Liver (tissue), 8 donors: ENCODE measurements at regions not wholly inside any gene's neighbourhood (a gene's known extent, or its start where the extent isn't known, plus 50 kb on each side); places are given as distances from the start of the nearest gene placed in this dataset.

Source experiments
- DNase-seq: peaks from one replicate; pipeline ENCODE4 v3.0.0-alpha.2; 2017; ENCODE audit warnings: low spot score
- H3K27ac ChIP-seq, 2 donors: one replicate each; pipeline ENCODE4 v1.7.0; 2013; ENCODE audit warnings: inconsistent platforms in 2 of 2, low read length in 2 of 2, control low read depth in 1 of 2, low read depth in 1 of 2, mild to moderate bottlenecking in 1 of 2
- H3K27me3 ChIP-seq, 4 donors: one replicate each; pipeline versions ENCODE4 v1.6.1 to v1.7.0; 2013; ENCODE audit warnings: low read length in 3 of 4, inconsistent platforms in 1 of 4, mild to moderate bottlenecking in 1 of 4, moderate library complexity in 1 of 4; ENCODE audit not compliant: control insufficient read depth in 4 of 4, insufficient read depth in 4 of 4
- H3K36me3 ChIP-seq, 4 donors: one replicate each; pipeline versions ENCODE4 v1.6.1 to v1.7.0; 2013; ENCODE audit warnings: low read length in 3 of 4, mild to moderate bottlenecking in 3 of 4, low read depth in 1 of 4, moderate library complexity in 1 of 4; ENCODE audit not compliant: control insufficient read depth in 4 of 4, insufficient read depth in 3 of 4
- H3K4me1 ChIP-seq, 4 donors: one replicate each; pipeline versions ENCODE4 v1.6.1 to v1.7.0; 2013; ENCODE audit warnings: low read length in 3 of 4, mild to moderate bottlenecking in 3 of 4, moderate library complexity in 1 of 4; ENCODE audit not compliant: control insufficient read depth in 4 of 4, insufficient read depth in 4 of 4
- H3K4me3 ChIP-seq, 3 donors: one replicate each; pipeline versions ENCODE4 v1.6.1 to v1.7.0; 2013; ENCODE audit warnings: low read length in 3 of 3, control low read depth in 1 of 3, low read depth in 1 of 3, mild to moderate bottlenecking in 1 of 3
- H3K9ac ChIP-seq, 2 donors: one replicate each; pipeline ENCODE4 v1.7.0; 2013; ENCODE audit warnings: low read length in 2 of 2, mild to moderate bottlenecking in 2 of 2, moderate library complexity in 2 of 2, control low read depth in 1 of 2, low read depth in 1 of 2
- H3K9me3 ChIP-seq, 4 donors: one replicate each; pipeline versions ENCODE4 v1.6.1 to v1.7.0; 2013; ENCODE audit warnings: low read length in 3 of 4; ENCODE audit not compliant: control insufficient read depth in 4 of 4
- CTCF ChIP-seq: fragments of 150-350 bp; IDR thresholded peaks from 2 replicates; pipeline ENCODE4 v1.5.1; 2017; ENCODE audit warnings: improper control_type of control experiment, low read depth, low read length; ENCODE audit not compliant: missing input control
- EGR1 ChIP-seq, 2 donors: IDR thresholded peaks; 2 replicates each; pipeline ENCODE4 v1.6.1; 2016 to 2018; ENCODE audit warnings: antibody characterized with exemption in 2 of 2, low read depth in 2 of 2
- FOXA2 ChIP-seq: IDR thresholded peaks from 2 replicates; pipeline ENCODE4 v1.6.1; 2016; ENCODE audit warnings: antibody characterized with exemption
- GABPA ChIP-seq, 2 donors: IDR thresholded peaks in 1 of 2; conservative IDR thresholded peaks in 1 of 2; 2 replicates each; pipeline ENCODE4 v1.6.1; 2016; ENCODE audit warnings: antibody characterized with exemption in 2 of 2, mild to moderate bottlenecking in 1 of 2, moderate library complexity in 1 of 2
- HNF4G ChIP-seq: IDR thresholded peaks from 2 replicates; pipeline ENCODE4 v1.6.1; 2016; ENCODE audit warnings: antibody characterized with exemption
- JUND ChIP-seq, 2 donors: IDR thresholded peaks; 2 replicates each; pipeline ENCODE4 v1.6.1; 2016; ENCODE audit warnings: antibody characterized with exemption in 2 of 2
- MAX ChIP-seq: IDR thresholded peaks from 2 replicates; pipeline ENCODE4 v1.6.1; 2016; ENCODE audit warnings: antibody characterized with exemption
- NR2F2 ChIP-seq: IDR thresholded peaks from 2 replicates; pipeline ENCODE4 v1.6.1; 2016; ENCODE audit warnings: antibody characterized with exemption
- RAD21 ChIP-seq, 2 donors: IDR thresholded peaks; 2 replicates each; pipeline ENCODE4 v1.6.1; 2016; ENCODE audit warnings: antibody characterized with exemption in 2 of 2, mild to moderate bottlenecking in 2 of 2
- REST ChIP-seq: IDR thresholded peaks from 2 replicates; pipeline ENCODE4 v1.6.1; 2016; ENCODE audit warnings: antibody characterized with exemption, mild to moderate bottlenecking
- SP1 ChIP-seq: IDR thresholded peaks from 2 replicates; pipeline ENCODE4 v1.6.1; 2018; ENCODE audit warnings: antibody characterized with exemption, mild to moderate bottlenecking
- TAF1 ChIP-seq: conservative IDR thresholded peaks from 2 replicates; pipeline ENCODE4 v1.6.1; 2016; ENCODE audit warnings: antibody characterized with exemption, mild to moderate bottlenecking
- YY1 ChIP-seq: IDR thresholded peaks from 2 replicates; pipeline ENCODE4 v1.6.1; 2016; ENCODE audit warnings: antibody characterized with exemption, mild to moderate bottlenecking
- WGBS: extraction: QIAGEN DNeasy Blood & Tissue Kit; methylation state at CpG from one replicate; pipeline ENCODE4 v1.1.7; 2013; 5-methylcytosine and 5-hydroxymethylcytosine counted together
- donor health status: healthy.
- donor health status: healthy.
- donor health status: healthy.
- donor health status: healthy.
- donor health status: healthy.

- Histone ChIP-seq H3K4me3 (no peak overlapping the region), H3K9ac (no peak overlapping the region), H3K27ac (no peak overlapping the region), H3K9me3 (no peaks in the 10 kb centered on the region), H3K27me3 (no peaks in the 10 kb centered on the region), H3K36me3 (no peaks in the 10 kb centered on the region), H3K4me1 (no peaks in the 10 kb centered on the region)
- 82% methylated on average over 19 of the region's 19 CpGs for WGBS
- no peak for TF ChIP-seq JUND (IDR thresholded peaks at IDR 0.05)
- no peak for TF ChIP-seq NR2F2
- TF ChIP-seq MAX: no peak
- TF ChIP-seq HNF4G: no peak
- no peak for TF ChIP-seq REST
- no peak for TF ChIP-seq RAD21 (IDR thresholded peaks at IDR 0.05)
- TF ChIP-seq YY1: no peak
- TF ChIP-seq GABPA (IDR thresholded peaks at IDR 0.05 in 1 of 2, conservative IDR thresholded peaks at IDR 0.05 in 1 of 2): no peak
- no peak for TF ChIP-seq TAF1
- TF ChIP-seq FOXA2: no peak
- no peak for DNase-seq
Measured at GRCh38 chr6:159505140-159505922, 187.7 kb downstream of the SOD2 start.

DNA sequence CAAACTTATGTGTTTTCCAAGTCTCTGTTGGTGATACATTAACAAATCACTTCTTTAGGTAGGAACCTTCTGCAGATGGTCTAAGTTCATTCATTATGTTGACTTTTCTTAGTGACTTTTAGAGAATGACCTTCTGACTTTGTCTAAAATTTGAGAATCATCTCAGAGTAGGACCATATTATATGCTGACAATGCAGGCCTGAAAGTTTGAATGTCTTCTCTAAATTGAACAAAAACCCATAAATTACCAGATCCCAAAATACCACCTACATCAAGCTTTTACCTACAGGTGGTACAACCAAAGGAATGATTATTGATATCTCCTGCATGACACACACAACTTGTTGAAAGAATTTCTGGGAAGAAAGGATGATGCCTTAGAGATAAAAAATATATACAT lies 191.5 kb downstream of the SOD2 start:
- DNase-seq: no peak
- TF ChIP-seq TAF1 (no peak), GABPA (IDR thresholded peaks at IDR 0.05 in 1 of 2, conservative IDR thresholded peaks at IDR 0.05 in 1 of 2) (no peak), EGR1 (IDR thresholded peaks at IDR 0.05; ENCODE audit: low read depth in 2 of 2) (no peak), NR2F2 (no peak), RAD21 (IDR thresholded peaks at IDR 0.05) (no peak), FOXA2 (no peak)
- H3K4me1 ChIP-seq: no peaks in the 10 kb centered on the region
- no peaks in the 10 kb centered on the region for H3K9me3 ChIP-seq
- no peak overlapping the region for H3K9ac ChIP-seq
- no peaks in the 10 kb centered on the region for H3K27me3 ChIP-seq
- no peak overlapping the region for H3K4me3 ChIP-seq
- no peak overlapping the region for H3K27ac ChIP-seq
- H3K36me3 ChIP-seq: no peaks in the 10 kb centered on the region

- Histone ChIP-seq H3K36me3 (no peaks in the 10 kb centered on the region), H3K4me3 (no peak overlapping the region), H3K27me3 (no peaks in the 10 kb centered on the region), H3K9ac (no peak overlapping the region), H3K27ac (no peak overlapping the region), H3K4me1 (no peaks in the 10 kb centered on the region), H3K9me3 (no peaks in the 10 kb centered on the region)
- TF ChIP-seq NR2F2 (no peak), FOXA2 (no peak), RAD21 (IDR thresholded peaks at IDR 0.05) (no peak), EGR1 (IDR thresholded peaks at IDR 0.05; ENCODE audit: low read depth in 2 of 2) (no peak), HNF4G (no peak), SP1 (no peak), JUND (IDR thresholded peaks at IDR 0.05) (no peak), CTCF (no peak)
- 67% methylated on average over 3 of the region's 3 CpGs for WGBS
- DNase-seq: no peak
Measured at GRCh38 chr6:159499034-159499433, 194.0 kb downstream of the SOD2 start.
